Central memory CD8-positive, alpha-beta T cell (primary cell): ENCODE measurements at regions not wholly inside any gene's neighbourhood (a gene's known extent, or its start where the extent isn't known, plus 50 kb on each side); places are given as distances from the start of the nearest gene placed in this dataset.

Experiments used
- ATAC-seq: fragments of 150-1000 bp; cut with Tn5 transposase; replicated peaks from 2 replicates; pipeline ENCODE4 v1.10.0; 2022; ENCODE audit warnings: mild to moderate bottlenecking, moderate FRiP score, moderate number of reproducible peaks; ENCODE audit not compliant: poor library complexity, severe bottlenecking; ENCODE audit errors: extremely low read depth
- DNase-seq, 2 donors: peaks; one replicate each; pipeline ENCODE4 v3.0.0; 2021; ENCODE audit warnings: low spot score in 2 of 2
- H3K27ac Mint-ChIP-seq: one replicate; pipeline ENCODE4 v1.8.0; 2022; ENCODE audit warnings: low read depth, mild to moderate bottlenecking, moderate library complexity, mixed read lengths
- H3K27me3 Mint-ChIP-seq: one replicate; pipeline ENCODE4 v1.8.0; 2022; ENCODE audit warnings: mixed read lengths
- H3K36me3 Mint-ChIP-seq: one replicate; pipeline ENCODE4 v1.8.0; 2022; ENCODE audit warnings: mild to moderate bottlenecking, moderate library complexity, mixed read lengths; ENCODE audit not compliant: insufficient read depth
- H3K4me1 Mint-ChIP-seq: one replicate; pipeline ENCODE4 v1.8.0; 2022; ENCODE audit warnings: mixed read lengths
- H3K4me3 Mint-ChIP-seq: one replicate; pipeline ENCODE4 v1.8.0; 2022; ENCODE audit warnings: mild to moderate bottlenecking, moderate library complexity, mixed read lengths
- H3K9me3 Mint-ChIP-seq: one replicate; pipeline ENCODE4 v1.8.0; 2022; ENCODE audit warnings: mixed read lengths

DNA sequence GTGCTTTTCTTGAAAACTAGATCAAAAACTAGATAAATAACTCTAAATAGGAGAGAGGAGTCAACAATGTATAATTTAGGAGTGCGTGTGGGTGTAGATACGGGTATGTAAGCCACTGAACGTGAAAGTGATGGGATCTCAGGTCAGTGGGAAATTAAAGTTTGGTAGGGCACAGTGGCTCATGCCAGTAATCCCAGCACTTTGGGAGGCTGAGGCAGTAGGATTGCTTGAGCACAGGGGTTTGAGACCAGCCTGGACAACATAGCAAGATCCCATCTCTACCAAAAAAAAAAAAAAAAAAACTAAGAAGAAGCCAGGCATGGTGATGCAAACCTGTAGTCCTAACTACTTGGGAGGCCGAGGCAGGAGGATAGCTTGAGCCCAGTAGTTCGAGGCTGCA lies 247.1 kb downstream of the ANAPC1 start:
- H3K4me3 Mint-ChIP-seq: no peak overlapping the region
- no peak for ATAC-seq
- no peak for DNase-seq
- no peak overlapping the region for H3K27ac Mint-ChIP-seq
- H3K36me3 Mint-ChIP-seq: no peaks in the 10 kb centered on the region
- H3K9me3 Mint-ChIP-seq: no peaks in the 10 kb centered on the region
- H3K4me1 Mint-ChIP-seq: peaks cover 23% of the 10 kb centered on the region
- H3K27me3 Mint-ChIP-seq: no peaks in the 10 kb centered on the region

DNA sequence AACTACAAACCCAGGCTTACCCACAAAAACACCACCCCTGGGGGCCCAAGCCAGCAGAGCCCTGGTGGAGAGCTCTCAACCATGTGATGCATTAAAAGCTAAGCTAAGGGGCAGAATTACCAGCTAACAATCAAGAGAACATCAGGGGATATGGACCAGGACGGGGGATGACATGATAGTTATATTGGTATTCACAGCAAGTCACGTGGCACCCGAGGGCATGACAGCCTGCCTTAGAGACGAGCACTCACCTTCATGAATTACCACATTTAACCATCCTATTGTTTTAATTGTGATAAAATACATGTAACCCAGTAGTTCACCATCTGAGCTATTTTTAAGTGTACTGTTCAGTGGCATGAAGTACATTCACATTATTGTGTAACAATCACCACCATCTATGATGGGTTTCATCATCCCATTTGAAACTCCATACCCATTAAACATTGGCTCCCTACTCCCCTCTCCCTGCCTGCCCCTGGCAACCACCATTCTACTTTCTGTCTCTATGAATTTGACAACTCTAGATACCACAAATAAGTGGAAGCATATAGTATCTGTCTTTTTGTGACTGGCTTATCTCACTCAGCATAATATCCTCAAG lies 245.6 kb downstream of the ANAPC1 start:
- ATAC-seq: no peak
- H3K27me3 Mint-ChIP-seq: no peaks in the 10 kb centered on the region
- no peak for DNase-seq
- H3K4me3 Mint-ChIP-seq: no peak overlapping the region
- no peak overlapping the region for H3K27ac Mint-ChIP-seq
- H3K9me3 Mint-ChIP-seq: no peaks in the 10 kb centered on the region
- H3K36me3 Mint-ChIP-seq: no peaks in the 10 kb centered on the region
- peaks cover 12% of the 10 kb centered on the region for H3K4me1 Mint-ChIP-seq

DNA sequence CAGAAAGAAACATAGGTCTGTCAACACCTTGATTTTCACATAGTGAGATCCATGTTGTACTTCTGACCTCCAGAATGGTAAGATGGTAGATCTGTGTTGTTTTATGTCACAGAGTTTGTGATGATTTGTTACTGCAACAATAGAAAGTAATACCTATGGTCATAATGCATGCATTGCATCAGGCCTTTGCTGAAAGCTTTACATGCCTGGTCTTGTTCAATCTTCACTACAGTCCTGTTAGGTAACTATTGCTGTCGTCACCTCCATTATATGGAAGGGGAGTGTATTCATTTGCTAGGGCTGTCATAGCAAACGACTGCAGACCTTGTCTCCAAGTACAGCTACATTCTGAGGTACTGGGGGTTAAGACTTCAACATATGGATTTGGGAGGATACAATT lies 243.5 kb downstream of the ANAPC1 start:
- Mint-ChIP-seq H3K27ac (no peak overlapping the region), H3K27me3 (no peaks in the 10 kb centered on the region), H3K9me3 (no peaks in the 10 kb centered on the region), H3K36me3 (no peaks in the 10 kb centered on the region), H3K4me3 (no peak overlapping the region), H3K4me1 (peaks cover 6% of the 10 kb centered on the region)
- ATAC-seq: no peak
- DNase-seq: no peak

DNA sequence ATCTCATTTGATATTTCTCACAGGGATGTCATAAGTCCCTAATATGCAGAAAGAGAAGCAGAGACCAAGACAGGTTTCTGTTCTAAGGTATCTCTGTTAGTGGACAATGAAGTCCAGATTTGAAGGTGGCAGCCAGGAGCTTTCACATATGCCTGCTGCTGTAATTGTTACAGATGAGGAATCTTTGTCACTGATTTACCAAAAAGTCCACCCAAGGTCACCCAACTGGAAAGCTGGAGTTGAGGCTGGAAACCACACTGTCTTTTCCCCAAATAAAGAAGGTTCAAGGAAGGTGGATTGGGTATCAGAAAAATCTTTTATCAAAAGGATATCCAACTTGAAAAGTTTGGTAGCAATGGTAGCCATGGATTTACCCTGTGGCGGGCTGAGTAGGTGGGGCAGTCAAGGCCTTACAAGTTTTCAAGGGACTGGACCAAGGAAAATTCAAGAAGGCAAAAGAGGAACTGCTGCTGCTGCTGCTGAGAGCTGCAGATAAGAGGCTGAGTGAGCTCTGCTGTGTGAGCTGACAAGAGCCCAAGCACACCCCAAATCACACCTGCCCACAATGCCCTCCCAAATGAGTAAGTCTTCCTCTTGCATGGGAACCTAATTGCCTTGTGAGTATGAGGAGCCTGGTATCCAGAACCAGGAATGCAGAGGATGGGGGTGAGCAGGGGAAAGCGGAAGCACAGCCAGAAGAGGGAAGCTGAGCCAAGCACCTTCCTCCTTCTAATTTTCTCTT lies 241.2 kb downstream of the ANAPC1 start:
- DNase-seq (no peak), ATAC-seq (no peak)
- no peaks in the 10 kb centered on the region for H3K27me3 Mint-ChIP-seq
- peaks cover 6% of the 10 kb centered on the region for H3K4me1 Mint-ChIP-seq
- no peaks in the 10 kb centered on the region for H3K36me3 Mint-ChIP-seq
- no peak overlapping the region for H3K27ac Mint-ChIP-seq
- H3K9me3 Mint-ChIP-seq: peaks cover 16% of the 10 kb centered on the region
- H3K4me3 Mint-ChIP-seq: no peak overlapping the region

DNA sequence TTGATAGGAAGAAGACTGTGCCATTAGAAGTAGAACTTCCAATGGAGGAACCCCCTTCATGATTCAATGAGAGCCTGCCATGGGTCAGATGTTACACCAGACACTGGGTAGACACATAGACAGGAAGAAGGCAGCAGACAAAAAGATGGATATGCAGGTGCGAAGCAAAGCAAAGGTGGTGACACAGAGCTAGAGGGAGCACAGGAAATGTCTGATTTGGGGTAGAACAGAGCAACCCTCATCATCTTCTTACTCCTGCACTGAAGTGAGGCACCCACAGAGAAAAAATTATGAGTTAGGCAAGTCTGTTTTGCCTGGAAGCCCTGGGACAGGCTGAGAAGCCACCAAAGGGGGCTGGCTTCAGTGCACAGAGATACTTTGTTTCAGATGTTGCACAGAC lies 240.2 kb downstream of the ANAPC1 start:
- Mint-ChIP-seq H3K4me1 (peaks cover 6% of the 10 kb centered on the region), H3K36me3 (no peaks in the 10 kb centered on the region), H3K27ac (no peak overlapping the region), H3K9me3 (peaks cover 16% of the 10 kb centered on the region), H3K4me3 (no peak overlapping the region), H3K27me3 (no peaks in the 10 kb centered on the region)
- DNase-seq (no peak), ATAC-seq (no peak)

DNA sequence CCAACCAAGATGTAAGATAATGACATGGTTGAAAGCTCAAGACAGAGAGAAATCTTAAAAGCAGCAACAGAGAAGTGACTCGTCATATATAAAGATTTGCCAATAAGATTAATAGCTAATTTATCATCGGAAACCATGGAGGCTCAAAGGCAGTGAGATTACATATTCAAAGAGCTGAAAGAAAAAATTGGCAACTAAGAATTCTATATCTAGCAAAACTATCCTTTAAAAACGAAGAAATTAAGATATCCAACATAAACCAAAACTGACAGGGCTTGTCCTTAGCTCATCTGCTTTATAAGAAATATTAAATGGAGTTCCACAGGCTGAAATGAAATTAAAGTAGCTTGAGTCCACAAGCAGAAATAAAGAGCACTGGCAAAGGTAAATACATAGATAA lies 236.6 kb downstream of the ANAPC1 start:
- Mint-ChIP-seq H3K27ac (no peak overlapping the region), H3K27me3 (no peaks in the 10 kb centered on the region), H3K4me3 (no peak overlapping the region), H3K4me1 (no peaks in the 10 kb centered on the region), H3K9me3 (peaks cover 16% of the 10 kb centered on the region), H3K36me3 (no peaks in the 10 kb centered on the region)
- ATAC-seq (no peak), DNase-seq (no peak)

DNA sequence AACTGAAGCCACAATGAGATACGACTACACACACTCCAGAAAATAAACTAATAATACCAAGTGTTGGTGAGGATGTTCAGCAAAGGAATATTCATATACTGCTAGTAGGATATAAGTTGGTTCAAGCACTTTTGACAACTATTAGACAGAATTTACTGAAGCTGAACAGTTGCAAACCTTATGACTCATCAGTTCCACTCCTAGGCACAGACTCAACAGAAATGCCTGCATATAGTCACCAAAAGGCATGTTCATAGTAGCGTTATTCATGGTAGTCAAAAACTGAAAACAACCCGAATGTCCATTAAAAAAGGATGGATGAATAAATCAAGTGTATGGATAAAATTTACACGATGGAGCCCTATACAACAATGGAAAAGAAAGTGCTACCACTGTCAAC lies 232.0 kb downstream of the ANAPC1 start:
- ATAC-seq: no peak
- no peak for DNase-seq
- H3K4me1 Mint-ChIP-seq: no peaks in the 10 kb centered on the region
- H3K4me3 Mint-ChIP-seq: no peak overlapping the region
- H3K9me3 Mint-ChIP-seq: peaks cover 5% of the 10 kb centered on the region
- no peaks in the 10 kb centered on the region for H3K27me3 Mint-ChIP-seq
- no peak overlapping the region for H3K27ac Mint-ChIP-seq
- no peaks in the 10 kb centered on the region for H3K36me3 Mint-ChIP-seq

DNA sequence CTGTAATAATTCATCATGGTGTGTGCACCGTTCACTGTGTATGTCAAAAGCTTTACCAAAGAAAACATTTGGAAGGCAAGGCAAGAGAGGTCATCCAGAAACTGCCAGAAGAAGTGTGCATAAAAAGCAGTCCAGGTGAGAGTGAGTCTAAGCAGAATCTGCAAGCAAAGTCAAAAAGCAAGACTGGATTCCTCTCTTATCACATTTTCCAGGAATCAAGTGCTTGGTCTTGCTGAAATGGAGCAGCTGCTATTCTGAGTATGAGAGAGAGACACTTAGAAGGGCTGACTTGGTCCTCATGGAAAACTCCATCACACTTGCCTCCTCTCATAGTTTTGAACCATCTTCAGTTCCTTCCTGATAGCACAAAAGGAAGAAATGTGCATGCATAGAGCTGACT lies 231.3 kb downstream of the ANAPC1 start:
- no peak overlapping the region for H3K27ac Mint-ChIP-seq
- ATAC-seq: no peak
- H3K4me1 Mint-ChIP-seq: no peaks in the 10 kb centered on the region
- DNase-seq: no peak
- no peaks in the 10 kb centered on the region for H3K9me3 Mint-ChIP-seq
- H3K4me3 Mint-ChIP-seq: no peak overlapping the region
- no peaks in the 10 kb centered on the region for H3K27me3 Mint-ChIP-seq
- no peaks in the 10 kb centered on the region for H3K36me3 Mint-ChIP-seq

DNA sequence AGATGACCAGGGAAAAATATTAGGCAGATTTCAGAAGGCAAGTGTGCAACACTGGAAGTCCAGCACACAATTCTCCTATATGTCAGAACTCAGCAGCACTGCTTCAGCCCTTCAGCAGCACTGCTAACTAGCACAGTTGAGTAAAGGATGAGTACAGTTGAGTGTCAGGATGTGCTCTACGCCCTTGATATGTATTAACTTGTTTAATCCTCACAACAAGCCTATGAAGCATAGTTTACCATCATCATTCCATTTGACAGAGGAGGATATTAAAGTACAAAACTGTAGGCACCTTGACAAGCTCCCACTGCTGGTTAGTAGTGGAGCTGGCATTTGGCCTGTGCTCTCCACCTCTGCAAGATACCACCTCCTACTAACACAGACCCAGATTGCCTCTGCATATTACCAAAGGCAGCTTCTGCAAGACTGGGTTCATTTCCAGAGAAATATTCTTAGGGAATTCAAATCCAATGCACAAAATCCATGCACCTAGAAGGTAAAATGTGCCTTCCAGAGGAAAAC lies 230.8 kb downstream of the ANAPC1 start:
- H3K4me3 Mint-ChIP-seq: no peak overlapping the region
- H3K4me1 Mint-ChIP-seq: no peaks in the 10 kb centered on the region
- DNase-seq (no peak), ATAC-seq (no peak)
- no peaks in the 10 kb centered on the region for H3K9me3 Mint-ChIP-seq
- no peaks in the 10 kb centered on the region for H3K36me3 Mint-ChIP-seq
- no peaks in the 10 kb centered on the region for H3K27me3 Mint-ChIP-seq
- no peak overlapping the region for H3K27ac Mint-ChIP-seq

DNA sequence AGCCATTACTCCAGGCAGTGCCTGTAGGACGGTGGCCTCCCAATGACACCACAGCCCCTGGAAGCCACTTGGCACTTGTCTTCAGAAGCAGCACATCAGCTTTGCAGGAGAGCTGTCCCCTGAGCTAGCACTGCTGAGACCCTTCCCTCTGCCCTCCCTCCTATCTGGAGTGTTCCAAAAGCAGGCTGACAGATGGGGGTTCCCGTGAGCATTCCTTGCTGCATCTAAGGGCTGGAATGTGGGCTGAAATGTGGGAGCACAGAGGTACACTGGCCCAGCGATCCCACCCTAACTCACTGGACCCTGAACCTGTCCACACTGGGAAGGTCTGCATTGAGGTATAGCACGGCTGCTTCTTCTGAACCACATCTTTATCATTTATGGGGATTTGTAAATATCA lies 230.1 kb downstream of the ANAPC1 start:
- Mint-ChIP-seq H3K4me1 (no peaks in the 10 kb centered on the region), H3K27me3 (no peaks in the 10 kb centered on the region), H3K27ac (no peak overlapping the region), H3K36me3 (no peaks in the 10 kb centered on the region), H3K4me3 (no peak overlapping the region), H3K9me3 (no peaks in the 10 kb centered on the region)
- DNase-seq (no peak), ATAC-seq (no peak)

DNA sequence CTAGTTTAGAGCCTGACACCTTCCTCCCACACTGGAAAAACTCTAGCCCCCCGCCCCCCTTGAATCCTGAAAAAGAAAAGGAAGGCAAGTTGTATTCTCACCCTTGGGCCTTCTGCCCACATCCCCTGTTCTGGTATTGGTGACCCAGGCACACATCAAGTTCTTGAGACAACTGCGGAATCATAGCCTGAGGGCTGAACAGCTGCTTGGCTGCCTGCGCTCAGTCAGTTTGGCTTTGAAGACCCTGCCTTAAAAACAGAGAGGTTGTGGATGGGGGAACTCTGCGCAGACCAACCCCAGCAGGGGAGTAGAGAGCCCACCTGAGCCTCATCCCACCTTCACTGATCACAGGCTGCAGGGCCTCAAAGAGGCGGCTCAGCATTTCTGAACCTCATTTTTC lies 229.2 kb downstream of the ANAPC1 start:
- no peaks in the 10 kb centered on the region for H3K36me3 Mint-ChIP-seq
- ATAC-seq (no peak), DNase-seq (no peak)
- H3K27ac Mint-ChIP-seq: no peak overlapping the region
- H3K4me1 Mint-ChIP-seq: no peaks in the 10 kb centered on the region
- H3K27me3 Mint-ChIP-seq: no peaks in the 10 kb centered on the region
- no peaks in the 10 kb centered on the region for H3K9me3 Mint-ChIP-seq
- no peak overlapping the region for H3K4me3 Mint-ChIP-seq

DNA sequence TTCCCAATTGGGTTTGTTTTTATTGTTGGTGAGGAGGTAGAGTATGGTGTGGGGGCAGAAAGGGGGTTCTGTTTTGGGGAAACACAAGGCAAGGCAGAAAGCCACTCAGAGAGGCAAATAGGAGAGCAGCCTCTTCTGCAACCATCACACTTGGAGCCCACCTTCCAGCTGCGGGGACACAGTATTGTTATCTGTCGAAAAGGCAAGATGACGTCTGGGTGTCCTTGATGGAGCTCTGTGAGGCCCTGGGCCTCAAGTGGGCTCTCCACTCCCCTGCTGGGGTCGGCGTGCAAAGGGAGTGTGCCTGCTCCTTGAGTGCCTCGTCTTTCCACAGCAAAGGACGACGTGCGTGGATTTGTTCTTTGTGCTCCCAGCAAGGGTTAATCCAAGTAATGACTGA lies 227.6 kb downstream of the ANAPC1 start:
- Mint-ChIP-seq H3K36me3 (no peaks in the 10 kb centered on the region), H3K27ac (no peak overlapping the region), H3K4me1 (no peaks in the 10 kb centered on the region), H3K27me3 (no peaks in the 10 kb centered on the region), H3K4me3 (no peak overlapping the region), H3K9me3 (no peaks in the 10 kb centered on the region)
- DNase-seq: no peak
- no peak for ATAC-seq

DNA sequence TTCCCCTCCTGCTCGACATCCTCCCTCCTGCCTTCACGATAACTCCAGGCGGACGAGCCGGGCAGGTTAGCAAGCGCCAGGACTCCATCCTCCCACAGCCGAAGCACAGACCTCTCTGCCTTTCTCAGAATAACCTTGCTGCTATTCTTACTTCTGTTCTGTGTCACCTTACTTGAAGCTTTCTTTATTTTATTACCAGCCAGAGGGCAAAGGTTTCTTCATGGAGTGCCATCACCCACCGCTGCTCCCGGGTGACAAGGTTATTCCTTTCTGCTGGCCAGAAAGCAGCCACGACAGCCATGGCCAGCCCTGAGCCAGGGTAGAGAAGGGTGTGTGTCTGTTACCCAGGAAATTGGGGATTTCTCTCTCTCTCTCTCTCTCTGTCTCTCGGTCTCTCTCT lies 227.1 kb downstream of the ANAPC1 start:
- Mint-ChIP-seq H3K36me3 (no peaks in the 10 kb centered on the region), H3K27me3 (no peaks in the 10 kb centered on the region), H3K4me3 (no peak overlapping the region), H3K27ac (no peak overlapping the region), H3K4me1 (peaks cover 4% of the 10 kb centered on the region), H3K9me3 (no peaks in the 10 kb centered on the region)
- DNase-seq (no peak), ATAC-seq (no peak)
